Fibroblast of the conjunctiva (primary cell): ENCODE measurements at regions not wholly inside any gene's neighbourhood (a gene's known extent, or its start where the extent isn't known, plus 50 kb on each side); places are given as distances from the start of the nearest gene placed in this dataset.
"Not testable (repeated sequence)": the region's sequence is repeated elsewhere in the genome, so short reads cannot be mapped to it uniquely, and the experiment has no call there.

Source experiments
- DNase-seq: peaks from one replicate; pipeline ENCODE4 v3.0.0-alpha.2; 2010; ENCODE audit warnings: low read depth

DNA sequence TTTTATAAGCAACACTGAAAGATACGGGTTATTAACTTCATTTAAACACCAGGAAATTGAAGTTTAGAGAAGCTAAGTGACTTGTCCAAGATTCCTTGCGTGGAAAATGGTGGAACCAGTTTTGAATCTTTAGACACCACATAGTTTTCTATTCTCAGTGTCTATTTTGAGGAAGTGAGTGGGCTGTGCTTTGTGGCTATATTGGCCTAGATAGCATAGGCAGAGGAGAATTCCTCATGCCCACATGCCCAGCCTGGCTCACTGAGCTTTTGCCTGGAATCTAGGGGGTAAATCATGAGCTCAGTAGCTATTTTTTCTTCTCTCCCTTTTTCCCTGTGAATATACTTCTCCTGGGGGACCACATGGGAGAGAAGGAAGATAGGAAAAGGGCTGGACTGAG lies 431.3 kb downstream of the HS3ST3B1 start:
- DNase-seq, result no peak

DNA sequence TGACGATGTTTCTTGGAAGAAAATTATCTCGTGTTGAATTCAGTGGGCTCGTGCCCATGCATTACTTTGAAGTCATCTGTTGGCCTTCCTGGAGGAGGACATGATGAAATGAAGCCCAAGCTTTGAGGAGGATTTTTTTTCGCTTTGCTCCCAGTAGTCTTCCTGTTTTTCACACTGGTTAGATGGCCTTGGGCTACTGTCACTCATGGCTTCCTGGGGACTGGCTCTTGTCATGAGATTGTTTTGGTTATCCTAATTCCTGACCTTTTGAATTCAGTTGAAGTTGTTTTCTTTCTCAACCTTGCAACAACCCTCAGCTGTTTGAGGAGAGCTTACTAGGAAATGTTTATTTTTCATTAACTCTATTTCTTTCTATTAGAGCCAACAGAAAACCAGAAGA lies 430.7 kb downstream of the HS3ST3B1 start:
- no peak for DNase-seq

- no peak for DNase-seq
Observed at GRCh38 chr17:14730821-14731220, 429.9 kb downstream of the HS3ST3B1 start.

- no peak for DNase-seq
Observed at GRCh38 chr17:14725729-14726128, 424.8 kb downstream of the HS3ST3B1 start.

DNA sequence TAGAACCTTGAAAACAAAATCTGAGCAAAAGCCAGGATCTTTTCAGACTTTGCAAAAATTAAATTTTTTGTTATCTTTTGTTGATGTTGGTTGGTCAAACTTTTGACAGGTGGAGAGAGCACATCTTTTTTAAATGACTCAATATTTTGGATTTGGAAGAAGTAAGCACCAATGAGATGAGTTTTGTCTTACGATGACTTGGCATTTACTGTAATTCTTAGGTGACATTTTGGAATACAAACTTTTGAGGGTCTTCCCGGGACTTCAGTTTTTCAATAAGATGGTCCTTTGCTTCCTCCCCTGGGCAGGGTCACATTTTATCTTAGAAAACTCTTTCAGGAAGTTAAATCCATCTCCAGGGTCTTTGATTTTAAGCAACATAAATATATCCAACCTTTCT lies 423.9 kb downstream of the HS3ST3B1 start:
- no peak for DNase-seq

DNA sequence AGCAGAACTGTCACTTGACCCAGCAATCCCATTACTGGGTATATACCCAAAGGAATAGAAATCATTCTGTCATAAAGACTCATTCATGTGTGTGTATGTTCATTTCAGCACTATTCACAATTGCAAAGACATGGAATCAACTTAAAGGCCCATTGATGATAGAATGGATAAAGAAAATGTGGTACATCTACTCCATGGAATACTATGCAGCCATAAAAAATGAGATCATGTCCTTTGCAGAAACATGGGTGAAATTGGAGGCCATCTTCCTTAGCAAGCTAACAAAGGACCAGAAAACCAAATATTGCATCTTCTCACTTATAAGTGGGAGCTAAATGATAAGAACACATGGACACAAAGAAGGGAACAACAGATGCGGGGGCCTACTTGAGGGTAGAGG lies 422.5 kb downstream of the HS3ST3B1 start:
- not testable (repeated sequence) for DNase-seq

DNA sequence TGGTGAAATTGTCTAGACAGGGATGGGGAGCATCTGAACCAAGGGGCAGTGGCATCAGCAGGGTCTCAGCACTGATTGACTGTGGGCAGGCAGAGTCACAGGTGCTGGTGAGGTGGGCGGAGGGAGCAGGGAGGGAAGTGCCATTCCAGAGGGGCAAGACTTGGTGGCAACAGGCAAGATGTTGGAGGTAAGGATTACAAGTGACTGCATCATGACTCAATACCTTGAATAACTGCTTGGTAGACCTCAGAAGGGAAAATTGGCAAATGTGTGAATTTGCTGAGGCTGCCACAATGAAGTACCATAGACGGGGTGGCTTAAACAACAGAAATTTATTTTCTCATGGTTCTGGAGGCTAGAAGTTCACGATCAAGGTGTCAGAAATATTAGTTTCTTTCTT lies 419.1 kb downstream of the HS3ST3B1 start:
- DNase-seq, result no peak

DNA sequence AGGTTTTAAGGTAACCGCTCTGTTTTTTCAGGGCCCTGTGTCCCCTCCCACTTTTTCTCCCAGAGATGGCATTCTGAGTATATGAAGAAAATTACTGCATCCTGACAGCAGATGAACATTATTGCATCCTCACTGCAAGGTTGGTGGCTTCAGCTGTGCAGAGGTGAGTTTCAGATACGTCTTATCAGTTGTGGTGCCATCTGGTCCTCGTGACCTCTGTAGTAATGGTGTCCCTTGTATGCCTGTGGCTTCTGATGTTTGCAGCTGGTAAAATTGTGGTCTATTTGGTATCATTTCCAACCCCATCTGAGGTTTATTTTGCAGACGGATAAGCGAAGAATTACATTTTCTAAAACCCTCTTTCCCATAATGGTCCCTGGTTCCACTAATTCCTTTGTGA lies 417.0 kb downstream of the HS3ST3B1 start:
- DNase-seq, result no peak

GRCh38 chr17:14715561-14715960 lies 414.7 kb downstream of the HS3ST3B1 start:
- no peak for DNase-seq

DNA sequence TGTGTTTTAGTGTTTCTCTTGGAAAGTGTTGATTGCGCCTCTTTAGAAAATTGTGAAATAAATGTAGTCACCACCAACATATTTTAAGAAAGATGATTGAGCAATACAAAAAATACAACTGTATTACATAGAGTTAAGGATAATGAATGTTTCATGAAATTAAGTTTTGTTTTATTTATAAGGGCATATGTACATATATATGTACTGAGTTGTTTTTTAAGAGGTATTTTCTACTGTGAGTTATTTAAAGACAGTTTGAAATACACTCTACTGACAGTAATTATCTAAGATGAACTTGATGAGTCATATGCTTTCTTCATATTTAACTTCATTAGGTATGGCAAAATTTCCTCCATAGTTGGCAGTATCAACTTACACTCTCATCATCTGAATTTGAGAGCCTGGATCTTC lies 411.7 kb downstream of the HS3ST3B1 start:
- DNase-seq, result peak; percentile 3

- DNase-seq, result no peak
Observed at GRCh38 chr17:14704121-14704520, 403.2 kb downstream of the HS3ST3B1 start.

GRCh38 chr17:14701886-14702285 lies 401.0 kb downstream of the HS3ST3B1 start:
- no peak for DNase-seq

DNA sequence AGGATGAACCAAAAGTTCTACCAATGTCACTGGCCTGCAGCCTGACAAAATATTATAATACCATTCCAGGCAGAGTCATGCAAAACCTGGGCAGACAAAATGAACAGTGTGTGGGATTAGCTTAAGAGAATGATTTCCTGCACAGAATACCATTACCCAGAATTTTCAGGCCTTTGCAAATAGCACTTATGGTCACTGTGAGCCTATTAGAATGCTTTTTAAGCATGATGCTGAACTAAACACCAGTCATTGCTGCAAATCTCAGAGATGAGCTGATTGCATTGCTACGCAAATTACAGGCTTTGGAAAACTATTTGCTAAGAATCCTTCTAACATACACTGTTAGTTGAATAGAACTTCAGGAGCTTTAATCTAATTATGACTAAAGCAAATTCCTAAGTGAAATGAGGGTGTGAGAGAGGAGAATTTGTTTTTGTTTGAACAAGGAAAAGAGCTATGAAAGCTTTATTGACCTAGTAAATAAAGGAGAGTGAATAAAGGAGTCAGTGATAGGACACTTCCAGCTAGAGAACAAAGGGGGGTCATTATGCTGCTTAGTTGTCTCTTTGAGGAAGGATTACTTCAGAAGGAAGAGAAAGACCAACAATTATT lies 398.8 kb downstream of the HS3ST3B1 start:
- no peak for DNase-seq

DNA sequence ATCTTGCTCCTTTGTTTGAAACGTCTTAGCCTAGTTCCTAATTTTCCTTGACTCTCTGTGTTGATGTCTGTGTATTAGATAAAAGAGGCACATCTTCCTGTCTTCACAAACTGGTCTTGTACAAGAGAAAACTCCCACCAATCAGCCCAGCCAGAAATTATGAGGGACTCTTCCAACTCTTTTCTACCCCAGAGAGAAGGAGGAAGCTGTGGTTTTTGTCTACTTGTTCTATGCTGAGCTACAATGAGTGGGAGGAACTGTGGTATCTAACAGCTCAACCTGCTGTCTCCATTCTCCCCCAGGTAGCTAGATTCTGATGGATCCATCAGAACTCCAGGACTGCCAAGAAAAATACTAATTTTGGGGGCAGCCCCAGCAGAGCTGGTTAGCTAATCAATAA lies 392.5 kb downstream of the HS3ST3B1 start:
- no peak for DNase-seq

DNA sequence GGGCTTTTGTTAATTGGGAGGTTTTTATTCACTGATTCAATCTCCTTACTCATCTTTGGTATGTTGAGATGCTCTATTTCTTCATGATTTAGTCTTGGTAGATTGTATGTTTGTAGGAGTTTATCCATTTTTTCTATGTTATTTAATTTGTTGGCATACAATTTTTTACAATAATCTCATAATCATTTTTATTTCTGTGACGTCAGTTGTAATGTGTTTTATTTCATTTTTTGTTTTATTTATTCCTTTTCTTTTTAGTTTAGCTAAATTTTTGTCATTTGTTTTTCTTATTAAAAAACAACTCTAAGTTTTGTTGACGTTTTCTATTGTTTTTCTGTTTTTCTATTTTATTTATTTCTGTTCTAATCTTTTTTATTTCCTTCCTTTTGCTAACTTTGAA lies 389.8 kb downstream of the HS3ST3B1 start:
- DNase-seq, result no peak

- no peak for DNase-seq
Observed at GRCh38 chr17:14688134-14688533, 387.3 kb downstream of the HS3ST3B1 start.

GRCh38 chr17:14672830-14673229 lies 371.9 kb downstream of the HS3ST3B1 start:
- DNase-seq, result peak; percentile 31

- DNase-seq, result no peak
Observed at GRCh38 chr17:14670861-14671260, 370.0 kb downstream of the HS3ST3B1 start.

DNA sequence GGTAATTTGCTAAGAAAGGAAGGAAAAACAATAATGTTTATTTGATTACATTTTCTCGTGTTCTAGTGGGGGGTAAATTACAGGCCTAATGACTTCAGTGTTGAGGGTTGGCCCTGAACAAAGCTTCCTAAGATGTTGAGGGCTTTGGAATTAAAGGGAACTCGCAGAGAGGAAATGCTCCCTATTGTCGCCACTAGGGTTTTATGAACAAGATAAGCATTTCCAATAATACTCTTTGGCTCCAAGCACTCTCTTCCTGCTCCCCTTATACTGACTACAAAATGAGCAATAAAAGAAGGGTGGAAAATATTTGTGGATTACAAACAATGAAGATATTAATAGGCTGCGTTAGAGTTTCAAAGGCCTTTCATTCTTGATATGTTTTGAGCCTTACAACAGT lies 363.6 kb downstream of the HS3ST3B1 start:
- no peak for DNase-seq

GRCh38 chr17:14641117-14641516 lies 340.2 kb downstream of the HS3ST3B1 start:
- no peak for DNase-seq

DNA sequence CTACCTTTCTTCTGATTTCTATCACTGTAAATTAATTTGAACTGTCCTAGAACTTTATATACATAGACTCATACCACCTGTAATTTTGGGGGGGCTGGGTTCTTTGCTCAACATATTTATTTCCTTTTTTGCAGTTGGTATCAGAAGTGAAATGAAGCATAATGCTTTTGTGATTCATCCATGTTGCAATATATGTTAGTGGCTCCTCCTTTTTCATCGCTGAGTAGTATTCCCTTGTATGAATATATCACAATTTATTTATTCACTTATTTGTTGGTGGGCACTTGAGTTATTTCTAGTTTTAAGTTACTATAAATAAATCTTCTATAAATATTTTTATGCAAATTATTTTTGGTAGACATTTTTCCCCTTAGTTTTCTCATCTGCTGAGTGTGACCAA lies 336.4 kb downstream of the HS3ST3B1 start:
- DNase-seq, result no peak

DNA sequence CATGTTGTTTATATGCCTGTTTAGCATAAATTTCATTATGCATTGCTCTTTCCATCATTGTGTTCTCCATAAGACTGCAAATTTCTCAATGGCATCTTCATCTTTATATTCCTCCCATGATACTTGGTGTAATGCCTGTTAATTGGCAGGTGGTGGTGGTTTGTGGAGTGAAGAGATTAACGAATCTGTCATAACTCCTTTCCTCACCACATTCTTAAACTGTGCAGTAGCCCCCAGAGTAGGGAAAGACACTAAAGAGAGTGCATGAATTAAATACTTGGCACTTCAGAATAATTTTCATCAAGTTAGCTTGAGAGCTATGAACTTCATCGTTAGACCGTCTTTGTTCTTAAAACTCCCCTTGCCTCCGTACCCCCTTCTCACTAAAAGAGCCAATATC lies 329.7 kb downstream of the HS3ST3B1 start:
- DNase-seq, result no peak

- DNase-seq, result no peak
Observed at GRCh38 chr17:14630046-14630445, 329.2 kb downstream of the HS3ST3B1 start.

- DNase-seq, result no peak
Observed at GRCh38 chr17:14622615-14623101, 321.8 kb downstream of the HS3ST3B1 start.
